NOMO-1 (cell line): ENCODE measurements at regions not wholly inside any gene's neighbourhood (a gene's known extent, or its start where the extent isn't known, plus 50 kb on each side); places are given as distances from the start of the nearest gene placed in this dataset.
"Not testable (repeated sequence)": the region's sequence is repeated elsewhere in the genome, so short reads cannot be mapped to it uniquely, and the experiment has no call there.

Experiments
- DNase-seq, 2 experiments: peaks; one replicate each; lab custom pipeline; 2025; ENCODE audit not compliant: unreplicated experiment in 2 of 2; lab: John Stamatoyannopoulos, UW

DNA sequence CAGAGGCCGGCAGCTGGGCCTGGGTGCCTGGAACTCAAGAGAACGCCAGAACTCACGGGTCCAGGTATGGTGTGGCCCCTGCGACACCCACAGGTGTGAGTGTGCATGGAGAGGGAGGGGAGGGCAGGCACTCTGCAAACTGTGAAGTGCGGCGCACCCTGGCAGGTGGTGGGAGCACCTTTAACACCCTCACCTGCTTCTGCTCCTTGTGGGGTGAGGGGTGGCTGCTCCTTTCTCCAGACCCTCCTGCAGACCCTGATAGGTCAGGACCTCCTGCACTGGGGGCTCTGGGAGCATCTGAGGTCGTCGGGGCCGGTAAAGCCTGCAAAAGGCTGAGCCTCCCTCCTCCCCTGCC lies 324.7 kb upstream of the SFSWAP start:
- DNase-seq = no peak

DNA sequence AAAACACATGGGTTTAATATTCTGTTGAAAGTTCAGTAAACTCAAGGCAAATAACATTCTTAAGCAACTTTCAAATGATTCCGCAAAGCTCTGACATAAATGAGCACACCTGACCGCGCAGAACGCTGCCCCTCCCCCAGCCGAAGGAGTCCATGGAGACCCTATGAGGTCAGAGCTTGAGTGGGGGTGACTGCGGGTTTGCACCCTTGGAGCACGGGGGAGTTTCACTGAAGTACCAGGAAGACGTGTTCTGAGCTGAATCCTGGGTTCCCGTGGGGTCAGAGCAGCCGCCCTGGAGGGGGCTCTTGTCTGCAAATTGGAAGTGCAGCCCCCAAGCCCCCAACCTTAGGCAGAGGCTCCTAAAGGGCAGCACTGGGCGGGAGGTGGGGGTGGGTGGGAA lies 324.1 kb upstream of the SFSWAP start:
- DNase-seq = no peak

DNA sequence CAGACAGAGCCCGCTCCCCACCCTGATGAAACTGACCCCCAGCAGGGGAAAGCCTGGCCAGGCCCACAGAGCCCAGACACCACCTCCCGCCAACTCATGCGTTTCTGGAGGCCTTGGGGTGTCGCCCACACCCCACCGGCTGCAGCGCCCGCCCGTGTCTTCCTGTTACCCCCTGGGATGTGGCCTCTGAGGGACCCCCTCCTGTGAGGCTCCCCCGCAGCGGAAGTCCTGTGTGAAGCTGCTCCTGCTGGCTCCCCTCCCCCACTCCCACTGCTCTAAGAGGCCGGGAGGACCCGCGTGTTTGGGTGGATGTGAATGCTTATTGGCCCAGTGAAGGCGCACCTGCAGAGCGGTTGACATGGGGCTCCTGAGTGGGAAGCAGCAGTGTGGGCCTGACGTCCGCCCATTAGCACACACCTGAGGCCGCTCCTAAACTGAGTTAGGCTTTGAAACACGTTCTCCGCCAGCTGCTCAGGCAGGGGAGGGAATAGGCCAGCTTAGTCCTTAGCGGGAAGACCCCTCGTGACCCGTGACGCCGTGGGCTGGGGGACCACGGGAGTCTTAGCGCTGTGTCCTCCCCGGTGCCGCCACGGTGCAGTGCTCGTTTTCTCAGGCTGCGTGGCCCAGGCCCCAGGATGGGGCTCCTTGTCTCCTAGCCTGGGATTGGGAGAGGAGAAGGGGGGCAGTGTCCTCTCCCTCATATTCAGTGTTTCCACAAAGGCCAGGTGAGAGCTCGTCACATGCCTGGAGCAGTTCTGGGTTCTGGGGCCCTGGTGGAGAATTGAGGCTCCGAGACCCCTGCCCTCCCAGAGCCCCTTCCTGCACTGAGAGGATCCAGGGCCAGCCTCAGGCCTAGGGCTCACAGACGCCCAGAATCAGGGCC lies 323.4 kb upstream of the SFSWAP start:
- DNase-seq = no peak

DNA sequence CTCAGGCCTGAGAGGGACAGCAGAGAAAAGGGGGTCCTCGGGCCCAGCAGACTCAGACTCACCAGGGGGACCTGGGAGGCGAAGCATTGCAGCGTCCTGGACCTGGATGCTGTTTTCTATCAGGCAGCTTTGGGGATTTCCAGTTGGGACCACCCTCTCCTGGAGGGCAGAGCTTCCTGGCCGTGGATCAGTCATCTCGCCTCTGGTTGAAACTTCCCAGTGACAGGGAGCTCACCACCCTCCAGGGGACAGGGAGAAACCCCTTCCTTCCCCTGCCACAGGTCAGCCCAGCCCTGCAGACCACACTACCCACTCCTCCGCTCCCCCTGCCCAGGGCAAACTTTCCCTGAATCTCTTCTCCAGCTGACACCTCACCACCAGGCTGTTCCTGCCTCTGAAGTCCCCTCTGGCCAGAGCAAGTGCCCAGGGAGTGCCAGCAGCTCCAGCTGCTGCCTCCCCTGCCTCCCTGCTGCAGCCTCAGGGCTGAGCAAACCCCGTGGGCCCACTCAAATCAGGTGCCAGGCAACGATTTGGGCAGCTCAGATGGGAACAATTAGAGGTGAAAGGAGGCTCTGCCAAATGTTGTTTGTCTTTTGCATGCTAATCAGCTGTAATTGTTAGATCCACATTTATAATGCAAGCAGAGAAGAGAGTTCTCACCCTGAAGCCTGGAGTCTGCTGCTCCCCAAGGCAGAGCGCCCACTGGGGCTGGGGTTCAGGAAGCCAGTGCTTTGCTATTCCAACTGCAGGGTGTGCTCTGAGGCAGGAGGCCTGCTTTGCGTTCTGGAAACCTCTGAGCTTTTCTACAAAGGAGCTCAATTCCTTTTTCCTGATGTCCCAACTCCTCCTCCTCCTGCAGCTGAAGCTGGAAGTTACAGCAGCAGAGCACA lies 322.5 kb upstream of the SFSWAP start:
- DNase-seq = not testable (repeated sequence)

GRCh38 chr12:131389054-131390013 lies 321.6 kb upstream of the SFSWAP start:
- no peak for DNase-seq

- DNase-seq = no peak
Measured at GRCh38 chr12:131390412-131391334, 320.2 kb upstream of the SFSWAP start.

GRCh38 chr12:131391399-131391798 lies 319.5 kb upstream of the SFSWAP start:
- DNase-seq = no peak

DNA sequence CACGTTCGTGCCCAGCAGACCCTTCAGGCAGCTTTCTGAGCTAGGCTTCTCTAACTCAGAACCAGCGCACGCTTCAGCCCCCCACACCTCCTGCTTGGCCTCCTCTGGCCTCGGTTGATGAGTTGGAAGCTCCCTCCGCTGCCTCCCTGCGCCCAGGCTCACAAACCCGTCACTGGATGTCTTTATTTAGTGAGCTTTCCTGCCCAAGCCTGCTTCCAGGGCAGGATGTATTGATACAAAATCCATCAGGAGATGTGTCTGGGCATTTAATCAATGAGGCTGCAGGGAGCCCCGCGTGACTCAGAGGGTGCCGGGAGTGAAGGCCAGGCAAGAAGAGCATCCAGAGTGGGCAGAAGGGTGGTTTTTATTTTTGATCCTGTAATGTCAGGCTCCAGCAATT lies 316.1 kb upstream of the SFSWAP start:
- DNase-seq = not testable (repeated sequence)

DNA sequence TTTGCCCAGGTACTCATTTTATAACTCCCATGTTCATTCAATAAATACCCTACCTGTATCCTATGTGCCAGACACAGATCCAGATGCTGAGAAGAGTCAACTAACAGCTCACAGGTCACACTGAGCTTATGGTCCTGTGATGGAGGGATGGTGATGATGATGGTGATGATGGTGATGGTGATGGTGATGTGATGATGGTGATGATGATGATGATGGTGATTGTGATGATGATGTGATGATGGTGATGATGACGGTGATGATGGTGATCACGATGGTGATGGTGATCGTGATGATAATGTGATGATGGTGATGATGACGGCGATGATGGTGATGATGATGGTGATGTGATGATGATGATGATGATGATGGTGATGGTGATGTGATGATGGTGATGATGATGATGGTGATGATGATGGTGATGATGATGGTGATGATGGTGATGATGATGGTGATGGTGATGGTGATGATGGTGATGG lies 315.6 kb upstream of the SFSWAP start:
- not testable (repeated sequence) for DNase-seq

GRCh38 chr12:131395971-131396573 lies 314.8 kb upstream of the SFSWAP start:
- DNase-seq = no peak

- no peak for DNase-seq
Measured at GRCh38 chr12:131397493-131398181, 313.3 kb upstream of the SFSWAP start.

DNA sequence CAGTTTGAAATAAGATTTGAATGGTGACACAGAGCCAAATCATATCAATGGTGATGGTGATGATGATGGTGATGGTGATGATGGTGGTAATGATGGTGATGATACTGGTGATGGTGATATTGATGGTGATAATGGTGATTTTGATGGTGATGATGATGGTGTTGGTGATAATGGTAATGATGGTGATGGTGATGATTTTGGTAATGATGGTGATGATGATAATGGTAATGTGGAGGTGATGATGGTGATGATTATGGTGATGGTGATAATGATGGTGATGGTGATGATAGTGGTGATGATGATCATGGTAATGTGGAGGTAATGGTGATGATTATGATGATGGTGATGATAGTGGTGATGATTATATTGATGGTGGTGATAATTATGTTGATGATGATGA lies 311.9 kb upstream of the SFSWAP start:
- no peak for DNase-seq

DNA sequence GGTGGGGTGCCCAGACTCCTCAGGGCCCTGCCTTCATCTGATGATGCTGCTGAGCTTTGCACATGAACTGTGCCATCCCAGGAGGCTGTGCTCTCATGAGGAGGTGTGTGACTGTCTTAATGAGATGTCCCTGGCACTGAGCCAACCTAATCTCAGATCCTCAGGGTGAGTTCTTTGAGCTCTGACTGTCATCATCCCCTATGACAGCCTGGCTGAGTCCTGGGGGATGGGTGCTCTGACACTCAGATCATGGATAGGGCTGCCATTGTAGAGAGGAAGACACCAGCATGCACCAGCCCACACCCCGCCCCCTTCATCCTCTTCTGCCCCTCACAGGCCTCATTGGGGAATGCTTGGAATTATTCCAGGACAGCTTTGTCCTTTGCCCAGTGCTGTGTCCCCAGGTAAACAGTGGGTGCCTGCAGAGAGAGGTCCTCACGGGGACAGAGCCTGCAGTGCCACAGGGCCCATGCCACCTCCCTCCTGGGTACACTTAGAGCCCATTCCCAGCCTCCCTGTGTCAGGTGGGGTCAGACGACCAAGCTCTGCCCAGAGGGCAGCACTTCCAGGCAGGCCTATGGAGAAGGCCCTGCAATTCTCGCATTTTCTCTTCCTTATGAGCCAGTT lies 310.1 kb upstream of the SFSWAP start:
- DNase-seq = not testable (repeated sequence)

- DNase-seq = not testable (repeated sequence)
Measured at GRCh38 chr12:131401907-131402633, 308.8 kb upstream of the SFSWAP start.

GRCh38 chr12:131402781-131403396 lies 308.0 kb upstream of the SFSWAP start:
- DNase-seq = no peak

GRCh38 chr12:131403676-131404075 lies 307.2 kb upstream of the SFSWAP start:
- no peak for DNase-seq

DNA sequence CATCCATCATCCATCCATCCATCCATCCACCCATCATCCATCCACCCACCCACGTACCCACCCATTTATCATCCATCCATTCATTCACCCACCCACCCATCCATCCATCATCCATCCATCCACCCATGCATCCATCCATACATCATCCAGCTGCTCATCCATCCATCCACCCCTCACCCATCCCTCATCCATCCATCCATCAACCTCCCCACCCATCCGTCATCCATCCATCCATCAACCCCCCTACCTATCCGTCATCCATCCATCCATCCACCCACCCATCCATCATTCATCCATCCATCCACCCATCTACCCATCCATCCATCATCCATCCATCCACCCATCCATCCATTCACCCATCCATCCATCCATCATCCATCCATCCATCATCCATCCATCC lies 306.2 kb upstream of the SFSWAP start:
- DNase-seq = no peak
